Smooth muscle cell of the brain vasculature (primary cell): ENCODE measurements at regions not wholly inside any gene's neighbourhood (a gene's known extent, or its start where the extent isn't known, plus 50 kb on each side); places are given as distances from the start of the nearest gene placed in this dataset.

Experiments used
- DNase-seq: peaks from one replicate; pipeline ENCODE4 v3.0.0-alpha.2; 2012; ENCODE audit warnings: low read depth, low spot score

- no peak for DNase-seq
Measured at GRCh38 chr15:62881056-62881455, 161.5 kb upstream of the TPM1 start.

GRCh38 chr15:62883938-62884479 is 158.5 kb upstream of the TPM1 start:
- DNase-seq: no peak

- DNase-seq: peak; percentile 76
Measured at GRCh38 chr15:62886431-62887071, 156.0 kb upstream of the TPM1 start.

- DNase-seq: no peak
Measured at GRCh38 chr15:62887113-62887570, 155.4 kb upstream of the TPM1 start.

- DNase-seq: no peak
Measured at GRCh38 chr15:62888623-62889022, 153.9 kb upstream of the TPM1 start.

- DNase-seq: no peak
Measured at GRCh38 chr15:62889141-62889661, 153.3 kb upstream of the TPM1 start.

GRCh38 chr15:62889734-62890505 is 152.6 kb upstream of the TPM1 start:
- no peak for DNase-seq

- DNase-seq: no peak
Measured at GRCh38 chr15:62894322-62895085, 148.0 kb upstream of the TPM1 start.

GRCh38 chr15:62895139-62895866 is 147.2 kb upstream of the TPM1 start:
- peak; percentile 80 for DNase-seq

GRCh38 chr15:62895905-62896316 is 146.6 kb upstream of the TPM1 start:
- DNase-seq: no peak

GRCh38 chr15:62896380-62896866 is 146.1 kb upstream of the TPM1 start:
- no peak for DNase-seq

GRCh38 chr15:62896969-62897486 is 145.5 kb upstream of the TPM1 start:
- peak; percentile 99 for DNase-seq

- DNase-seq: no peak
Measured at GRCh38 chr15:62897634-62898033, 144.9 kb upstream of the TPM1 start.

- DNase-seq: no peak
Measured at GRCh38 chr15:62899090-62899493, 143.5 kb upstream of the TPM1 start.

- DNase-seq: no peak
Measured at GRCh38 chr15:62900071-62900802, 142.3 kb upstream of the TPM1 start.

GRCh38 chr15:62901087-62901486 is 141.5 kb upstream of the TPM1 start:
- no peak for DNase-seq

GRCh38 chr15:62901909-62902546 is 140.5 kb upstream of the TPM1 start:
- DNase-seq: no peak

- no peak for DNase-seq
Measured at GRCh38 chr15:62902821-62903220, 139.7 kb upstream of the TPM1 start.

GRCh38 chr15:62903437-62903836 is 139.1 kb upstream of the TPM1 start:
- DNase-seq: no peak
